ENCODE measurements at regions not wholly inside any gene's neighbourhood (a gene's known extent, or its start where the extent isn't known, plus 50 kb on each side); places are given as distances from the start of the nearest gene placed in this dataset.
"Not testable (repeated sequence)": the region's sequence is repeated elsewhere in the genome, so short reads cannot be mapped to it uniquely, and the experiment has no call there.

DNA sequence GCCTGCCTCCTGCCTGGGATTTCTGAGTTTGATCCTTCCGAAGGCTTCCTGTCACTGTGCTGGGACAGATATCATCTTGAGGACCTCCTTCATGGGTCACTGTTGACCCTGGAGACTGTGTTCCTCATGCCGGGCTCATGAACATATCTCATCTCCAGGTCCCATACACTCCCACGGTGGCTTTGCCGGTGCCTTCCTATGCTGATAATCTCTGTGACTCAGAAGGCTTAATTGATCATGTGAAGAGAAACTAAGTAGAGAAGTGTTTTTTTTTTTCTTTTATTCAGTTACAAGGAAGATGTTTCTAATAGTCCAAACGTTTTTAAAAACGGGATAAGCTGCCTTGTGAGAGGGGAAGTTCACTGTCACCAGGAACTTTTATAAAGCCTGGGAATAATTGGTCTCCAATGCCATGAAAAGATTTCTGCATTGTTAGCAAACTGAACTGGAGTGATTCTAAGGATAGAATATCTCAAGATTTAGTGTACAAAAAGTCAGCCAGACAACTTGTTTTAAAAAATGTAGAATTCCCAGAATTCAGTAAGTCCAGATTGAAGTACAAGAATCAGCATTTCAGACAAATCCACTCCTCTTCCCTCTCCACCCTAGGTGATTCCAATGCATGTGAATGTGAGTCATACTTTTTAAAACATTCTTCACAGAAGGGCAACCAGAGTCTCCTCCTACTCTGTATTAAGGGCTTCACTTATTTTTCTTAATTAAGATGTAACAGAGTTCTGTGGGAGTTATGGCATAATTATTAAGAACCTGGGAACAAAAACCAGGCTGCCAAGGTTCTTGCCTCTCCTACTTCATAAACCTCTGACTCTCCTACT, 139.8 kb upstream of the LGR5 start:
- DNase-seq = no peak

DNA sequence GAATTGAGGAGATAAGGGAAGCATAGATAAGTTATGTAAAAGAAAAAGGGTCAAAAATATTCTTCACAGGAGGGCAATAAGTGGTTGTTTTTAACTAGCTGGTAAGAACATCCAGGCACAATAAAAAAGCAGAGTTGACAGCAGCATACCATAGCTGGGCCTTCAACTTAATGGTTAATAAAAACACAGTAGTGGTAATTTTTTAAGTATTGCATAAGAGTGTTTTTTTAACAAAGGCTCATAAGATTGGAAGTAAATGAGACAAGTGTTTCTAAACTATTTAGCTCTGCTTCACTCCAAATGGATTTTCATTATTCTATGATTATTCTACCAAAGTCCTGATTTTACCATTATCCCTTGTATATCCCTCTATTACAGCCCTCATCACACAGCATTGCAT, 140.1 kb upstream of the TSPAN8 start:
- DNase-seq = no peak

- DNase-seq = no peak
These were observed 138.2 kb upstream of the TSPAN8 start for GRCh38 chr12:71295953-71296352.

GRCh38 chr12:71291746-71292145, 133.9 kb upstream of the TSPAN8 start:
- no peak for DNase-seq

DNA sequence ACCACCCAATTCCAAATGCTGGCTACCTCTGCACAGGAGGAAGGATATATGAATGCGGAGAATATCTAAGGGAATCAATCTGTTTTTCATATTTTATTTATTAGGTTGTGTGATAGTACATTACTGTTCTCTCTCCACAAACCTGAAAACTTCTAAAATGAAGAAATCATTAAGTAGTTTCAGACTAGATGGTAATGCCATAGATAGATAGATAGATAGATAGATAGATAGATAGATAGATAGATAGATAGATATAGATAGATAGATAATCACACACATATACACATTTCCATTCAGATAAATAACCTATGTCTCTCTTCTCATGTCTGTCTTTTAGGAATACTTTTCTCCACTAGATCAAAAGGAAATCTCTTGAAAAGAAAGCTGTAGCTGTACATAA, 126.1 kb upstream of the TSPAN8 start:
- DNase-seq = no peak

GRCh38 chr12:71282925-71283324, 125.1 kb upstream of the TSPAN8 start:
- DNase-seq = no peak

- no peak for DNase-seq
These were observed 124.2 kb upstream of the TSPAN8 start for GRCh38 chr12:71282020-71282419.

- no peak for DNase-seq
These were observed 123.6 kb upstream of the TSPAN8 start for GRCh38 chr12:71281425-71281824.

GRCh38 chr12:71277866-71278265, 120.1 kb upstream of the TSPAN8 start:
- no peak for DNase-seq

DNA sequence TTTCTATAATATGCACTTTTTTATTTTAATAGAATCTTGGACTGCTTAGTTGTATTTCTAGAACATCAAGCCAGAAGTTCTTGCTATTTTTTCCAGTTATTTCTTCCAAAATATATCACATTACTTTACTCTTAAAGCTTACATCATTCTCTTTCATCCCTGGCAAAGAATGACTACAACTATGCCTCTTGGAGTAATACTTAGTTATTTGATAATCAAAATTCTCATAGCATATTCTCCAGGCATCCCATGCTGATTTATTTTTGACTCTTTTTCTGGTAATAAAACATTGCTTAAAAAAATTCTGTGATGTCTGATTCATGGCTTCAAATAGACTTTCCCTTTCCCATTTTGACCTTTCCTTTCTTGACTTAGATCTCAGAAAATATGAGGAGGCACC, 118.7 kb upstream of the TSPAN8 start:
- peak; percentile 16 for DNase-seq

DNA sequence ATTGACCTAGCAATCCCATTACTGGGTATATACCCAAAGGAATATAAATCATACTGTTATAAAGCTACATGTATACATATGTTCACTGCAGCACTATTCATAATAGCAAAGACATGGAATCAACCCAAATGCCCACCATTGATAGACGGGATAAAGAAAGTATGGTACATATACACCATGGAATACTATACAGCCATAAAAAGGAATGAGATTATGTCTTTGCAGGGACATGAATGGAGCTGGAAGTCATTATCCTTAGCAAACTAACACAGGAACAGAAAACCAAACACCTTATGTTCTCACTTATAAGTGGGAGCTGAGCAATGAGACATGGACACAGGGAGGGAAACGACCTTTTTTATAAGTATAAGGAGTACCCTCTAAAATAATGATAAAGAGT, 113.0 kb upstream of the TSPAN8 start:
- DNase-seq = not testable (repeated sequence)

GRCh38 chr12:71270057-71270456, 112.3 kb upstream of the TSPAN8 start:
- DNase-seq = no peak

- DNase-seq = no peak
These were observed 111.4 kb upstream of the TSPAN8 start for GRCh38 chr12:71269281-71269598.

DNA sequence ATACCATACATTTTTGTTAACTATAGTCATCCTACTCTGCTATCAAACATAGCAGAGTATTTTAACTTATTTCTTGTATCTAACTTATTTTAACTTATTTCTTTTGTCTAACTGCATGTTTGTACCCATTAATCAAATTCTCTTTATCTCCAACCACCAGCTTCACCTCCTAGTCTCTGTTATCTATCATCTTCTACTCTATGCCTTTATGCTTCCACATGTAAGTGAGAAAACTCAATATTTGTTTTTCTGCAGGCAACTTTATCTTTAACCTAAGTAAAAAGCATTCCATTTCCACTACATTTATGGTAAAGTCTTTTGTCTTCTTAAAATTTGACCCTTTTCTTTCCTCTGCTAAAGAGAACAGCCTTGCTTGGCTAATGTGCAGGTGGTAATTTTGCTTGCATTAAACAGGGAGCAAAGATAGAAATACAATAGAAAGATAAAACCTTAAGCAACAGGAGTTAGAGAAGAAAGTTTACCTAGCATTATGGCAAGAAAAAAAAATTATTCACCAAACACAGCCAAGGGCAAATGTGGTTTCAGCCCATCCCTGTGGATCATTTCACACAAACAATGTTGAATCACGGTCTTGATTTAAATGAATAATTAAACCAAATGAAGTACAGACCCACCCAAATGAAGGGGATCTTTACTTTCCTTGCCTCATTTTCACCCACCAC, 110.9 kb upstream of the TSPAN8 start:
- no peak for DNase-seq

- peak; percentile 47 for DNase-seq
These were observed 108.8 kb upstream of the TSPAN8 start for GRCh38 chr12:71266606-71267005.

DNA sequence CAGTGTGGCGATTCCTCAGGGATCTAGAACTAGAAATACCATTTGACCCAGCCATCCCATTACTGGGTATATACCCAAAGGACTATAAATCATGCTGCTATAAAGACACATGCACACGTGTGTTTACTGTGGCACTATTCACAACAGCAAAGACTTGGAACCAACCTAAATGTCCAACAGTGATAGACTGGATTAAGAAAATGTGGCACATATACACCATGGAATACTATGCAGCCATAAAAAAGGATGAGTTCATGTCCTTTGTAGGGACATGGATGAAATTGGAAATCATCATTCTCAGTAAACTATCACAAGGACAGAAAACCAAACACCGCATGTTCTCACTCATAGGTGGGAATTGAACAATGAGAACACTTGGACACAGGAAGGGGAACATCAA, 107.9 kb upstream of the TSPAN8 start:
- DNase-seq = not testable (repeated sequence)

GRCh38 chr12:71262466-71262865, 104.7 kb upstream of the TSPAN8 start:
- no peak for DNase-seq

- no peak for DNase-seq
These were observed 94.7 kb upstream of the TSPAN8 start for GRCh38 chr12:71252473-71252872.

DNA sequence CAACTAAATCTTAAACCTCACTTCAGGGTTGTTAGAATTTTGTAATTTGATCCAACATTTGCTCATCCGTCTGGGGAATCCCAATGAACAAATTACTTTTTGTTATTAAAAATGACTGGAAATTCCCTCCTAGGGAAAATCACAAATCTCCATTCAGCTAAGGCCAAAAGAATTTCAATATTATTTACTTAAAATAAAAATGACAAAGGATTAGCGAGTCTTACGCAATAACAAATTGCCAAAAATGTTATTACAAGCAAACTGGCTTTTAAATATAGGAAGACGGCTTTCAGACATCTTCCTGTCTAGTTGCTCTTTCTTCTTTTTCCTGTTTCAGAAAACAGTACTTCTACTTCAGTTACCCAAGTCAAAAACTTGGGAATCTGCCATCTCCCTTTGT, 92.4 kb upstream of the TSPAN8 start:
- DNase-seq = no peak

- no peak for DNase-seq
These were observed 85.6 kb upstream of the TSPAN8 start for GRCh38 chr12:71243370-71243769.

DNA sequence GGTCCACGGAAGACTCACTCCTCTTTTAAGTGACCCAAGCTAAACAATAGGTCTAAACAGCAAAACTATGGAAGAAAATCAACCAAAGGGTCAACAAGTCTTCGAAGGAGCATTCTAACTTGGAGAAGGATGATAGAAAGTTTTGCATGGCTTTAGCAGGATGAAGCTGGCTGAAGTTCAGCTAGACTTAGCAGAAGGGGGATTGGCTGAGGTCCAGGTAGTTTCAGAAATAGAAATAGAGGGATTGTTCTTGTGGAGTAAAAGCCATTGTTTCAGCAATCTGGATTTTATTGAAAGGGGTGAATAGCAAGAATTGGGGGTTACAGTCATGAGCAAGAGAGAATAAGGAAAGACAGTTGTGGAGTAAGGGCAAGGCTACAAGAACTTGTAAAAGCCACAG, 84.7 kb upstream of the TSPAN8 start:
- peak; percentile 72 for DNase-seq

- DNase-seq = no peak
These were observed 83.1 kb upstream of the TSPAN8 start for GRCh38 chr12:71240946-71241345.

DNA sequence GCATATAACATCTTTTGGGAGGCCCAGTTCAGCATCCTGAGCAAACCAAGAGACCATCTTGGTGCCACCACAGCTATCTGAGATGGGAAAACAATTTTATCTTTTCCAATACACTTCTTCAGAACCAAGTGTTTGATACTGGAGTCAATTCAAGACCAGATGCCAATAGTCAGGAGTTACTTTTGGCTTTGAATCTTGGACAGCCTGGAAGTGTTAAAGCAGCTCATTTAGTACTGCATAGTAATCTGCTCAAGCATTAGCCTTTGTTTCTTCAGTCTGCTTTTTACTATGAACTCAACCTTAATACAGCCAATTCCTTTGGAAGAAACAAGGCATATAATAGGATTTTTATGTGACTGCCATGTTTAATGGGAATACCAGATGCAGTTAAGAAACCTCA, 81.9 kb upstream of the TSPAN8 start:
- DNase-seq = no peak

GRCh38 chr12:71237128-71237527, 79.3 kb upstream of the TSPAN8 start:
- no peak for DNase-seq
